Loucy (cell line): ENCODE measurements at regions not wholly inside any gene's neighbourhood (a gene's known extent, or its start where the extent isn't known, plus 50 kb on each side); places are given as distances from the start of the nearest gene placed in this dataset.

Source experiments
- H2AFZ ChIP-seq: fragments of 200-600 bp; sonication (generic); 2 replicates; pipeline ENCODE4 v1.6.0; 2016; ENCODE audit warnings: antibody characterized with exemption, mild to moderate bottlenecking, low read length, moderate library complexity
- H3F3A ChIP-seq: fragments of 200-600 bp; 2 replicates; pipeline ENCODE4 v1.6.0; 2016; ENCODE audit warnings: antibody characterized with exemption, low read depth, mild to moderate bottlenecking
- H3K27me3 ChIP-seq: fragments of 200-600 bp; sonication (generic); 2 replicates; pipeline ENCODE4 v1.6.1; 2014; ENCODE audit warnings: low read length, mild to moderate bottlenecking; ENCODE audit not compliant: insufficient read depth, poor library complexity, severe bottlenecking
- H3K36me3 ChIP-seq: fragments of 200-600 bp; sonication (generic); 2 replicates; pipeline ENCODE4 v1.6.1; 2016; ENCODE audit warnings: low read length; ENCODE audit not compliant: insufficient read depth
- H3K4me1 ChIP-seq: fragments of 200-600 bp; sonication (generic); 2 replicates; pipeline ENCODE4 v1.5.1; 2014; ENCODE audit warnings: low read length, mild to moderate bottlenecking; ENCODE audit not compliant: insufficient read depth, poor library complexity, severe bottlenecking
- H3K4me2 ChIP-seq: fragments of 200-600 bp; sonication (generic); 2 replicates; pipeline ENCODE4 v1.6.0; 2014; ENCODE audit warnings: antibody characterized with exemption, low read length, low read depth, mild to moderate bottlenecking; ENCODE audit not compliant: poor library complexity, severe bottlenecking
- H3K4me3 ChIP-seq: fragments of 200-600 bp; sonication (generic); 2 replicates; pipeline ENCODE4 v1.5.1; 2014; ENCODE audit warnings: low read length, mild to moderate bottlenecking, mixed read lengths; ENCODE audit not compliant: poor library complexity, severe bottlenecking
- H3K79me2 ChIP-seq: fragments of 200-600 bp; sonication (generic); 2 replicates; pipeline ENCODE4 v1.6.1; 2014; ENCODE audit warnings: low read length; ENCODE audit not compliant: insufficient read depth
- H3K9ac ChIP-seq: fragments of 200-600 bp; sonication (generic); 2 replicates; pipeline ENCODE4 v1.6.0; 2014; ENCODE audit warnings: mild to moderate bottlenecking, low read depth, low read length, moderate library complexity; ENCODE audit not compliant: poor library complexity, severe bottlenecking
- H3K9me2 ChIP-seq: fragments of 200-600 bp; sonication (generic); replicated peaks from 2 replicates; pipeline ENCODE4 v1.6.1; 2016; ENCODE audit warnings: low read depth, low read length, mixed read lengths
- H3K9me3 ChIP-seq: fragments of 200-600 bp; sonication (generic); 2 replicates; pipeline ENCODE4 v1.6.1; 2014; ENCODE audit warnings: mild to moderate bottlenecking, antibody characterized with exemption, low read length, low read depth; ENCODE audit not compliant: insufficient read depth
- H4K20me1 ChIP-seq: fragments of 200-600 bp; sonication (generic); 2 replicates; pipeline ENCODE4 v1.6.0; 2014; ENCODE audit warnings: antibody characterized with exemption, low read length, mild to moderate bottlenecking; ENCODE audit not compliant: insufficient read depth, poor library complexity, severe bottlenecking
- EZH2phosphoT487 ChIP-seq: fragments of 200-600 bp; IDR thresholded peaks from 2 replicates; pipeline ENCODE4 v1.6.1; 2018; ENCODE audit warnings: antibody characterized with exemption, mild to moderate bottlenecking, moderate library complexity, borderline replicate concordance
- TF ChIP-seq, protein P1 (sequence below): fragments of 200-600 bp; sonication (generic); conservative IDR thresholded peaks from 2 replicates; pipeline ENCODE4 v1.5.1; 2014; ENCODE audit warnings: mild to moderate bottlenecking, antibody characterized with exemption, low read length

- Histone ChIP-seq H3K9me3 (no peaks in the 10 kb centered on the region), H2AFZ (no peak overlapping the region), H3K36me3 (no peaks in the 10 kb centered on the region), H3K9ac (no peak overlapping the region), H3K9me2 (no peaks in the 10 kb centered on the region), H3K79me2 (no peaks in the 10 kb centered on the region), H3K27me3 (no peaks in the 10 kb centered on the region), H4K20me1 (no peaks in the 10 kb centered on the region), H3F3A (no peaks in the 10 kb centered on the region), H3K4me1 (no peaks in the 10 kb centered on the region), H3K4me3 (no peak overlapping the region), H3K4me2 (no peak overlapping the region)
- no peak for TF ChIP-seq EZH2phosphoT487
- TF ChIP-seq, protein P1, sequence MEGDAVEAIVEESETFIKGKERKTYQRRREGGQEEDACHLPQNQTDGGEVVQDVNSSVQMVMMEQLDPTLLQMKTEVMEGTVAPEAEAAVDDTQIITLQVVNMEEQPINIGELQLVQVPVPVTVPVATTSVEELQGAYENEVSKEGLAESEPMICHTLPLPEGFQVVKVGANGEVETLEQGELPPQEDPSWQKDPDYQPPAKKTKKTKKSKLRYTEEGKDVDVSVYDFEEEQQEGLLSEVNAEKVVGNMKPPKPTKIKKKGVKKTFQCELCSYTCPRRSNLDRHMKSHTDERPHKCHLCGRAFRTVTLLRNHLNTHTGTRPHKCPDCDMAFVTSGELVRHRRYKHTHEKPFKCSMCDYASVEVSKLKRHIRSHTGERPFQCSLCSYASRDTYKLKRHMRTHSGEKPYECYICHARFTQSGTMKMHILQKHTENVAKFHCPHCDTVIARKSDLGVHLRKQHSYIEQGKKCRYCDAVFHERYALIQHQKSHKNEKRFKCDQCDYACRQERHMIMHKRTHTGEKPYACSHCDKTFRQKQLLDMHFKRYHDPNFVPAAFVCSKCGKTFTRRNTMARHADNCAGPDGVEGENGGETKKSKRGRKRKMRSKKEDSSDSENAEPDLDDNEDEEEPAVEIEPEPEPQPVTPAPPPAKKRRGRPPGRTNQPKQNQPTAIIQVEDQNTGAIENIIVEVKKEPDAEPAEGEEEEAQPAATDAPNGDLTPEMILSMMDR = no peak
These were observed 99.9 kb upstream of the LHX1 start for GRCh38 chr17:36837195-36837938.

GRCh38 chr17:36837939-36838272 lies 99.4 kb upstream of the LHX1 start:
- H3K4me1 ChIP-seq = no peaks in the 10 kb centered on the region
- TF ChIP-seq, protein P1 = no peak
- no peak for TF ChIP-seq EZH2phosphoT487
- no peaks in the 10 kb centered on the region for H3K9me2 ChIP-seq
- H3K9ac ChIP-seq = no peak overlapping the region
- H3K79me2 ChIP-seq = no peaks in the 10 kb centered on the region
- H3K4me3 ChIP-seq = no peak overlapping the region
- H3F3A ChIP-seq = no peaks in the 10 kb centered on the region
- H4K20me1 ChIP-seq = no peaks in the 10 kb centered on the region
- no peak overlapping the region for H3K4me2 ChIP-seq
- H2AFZ ChIP-seq = no peak overlapping the region
- H3K27me3 ChIP-seq = no peaks in the 10 kb centered on the region
- no peaks in the 10 kb centered on the region for H3K36me3 ChIP-seq
- H3K9me3 ChIP-seq = no peaks in the 10 kb centered on the region

- no peaks in the 10 kb centered on the region for H3K36me3 ChIP-seq
- H3K9me3 ChIP-seq = no peaks in the 10 kb centered on the region
- H2AFZ ChIP-seq = no peak overlapping the region
- no peaks in the 10 kb centered on the region for H3F3A ChIP-seq
- H3K4me2 ChIP-seq = no peak overlapping the region
- no peaks in the 10 kb centered on the region for H3K27me3 ChIP-seq
- H3K79me2 ChIP-seq = no peaks in the 10 kb centered on the region
- H4K20me1 ChIP-seq = no peaks in the 10 kb centered on the region
- H3K9me2 ChIP-seq = no peaks in the 10 kb centered on the region
- no peak overlapping the region for H3K4me3 ChIP-seq
- TF ChIP-seq EZH2phosphoT487 = no peak
- TF ChIP-seq, protein P1 = no peak
- no peak overlapping the region for H3K9ac ChIP-seq
- H3K4me1 ChIP-seq = no peaks in the 10 kb centered on the region
These were observed 98.0 kb upstream of the LHX1 start for GRCh38 chr17:36839256-36839655.
